Stimulated activated CD8-positive, alpha-beta memory T cell treated with anti-CD3 and anti-CD28 coated beads, Interleukin-12 subunit alpha, Interleukin-12 subunit beta, amount 100 ng/mL, for 24 hours (primary cell): ENCODE measurements at regions not wholly inside any gene's neighbourhood (a gene's known extent, or its start where the extent isn't known, plus 50 kb on each side); places are given as distances from the start of the nearest gene placed in this dataset.
"Not testable (repeated sequence)": the region's sequence is repeated elsewhere in the genome, so short reads cannot be mapped to it uniquely, and the experiment has no call there.

Experiments
- DNase-seq: peaks from one replicate; pipeline ENCODE4 v3.0.0-alpha.2; 2020; ENCODE audit errors: extremely low read depth

GRCh38 chr2:14064346-14064745 is 568.2 kb upstream of the LRATD1 start:
- DNase-seq, result no peak

- DNase-seq, result no peak
These were observed 560.2 kb upstream of the LRATD1 start for GRCh38 chr2:14072338-14072737.

- DNase-seq, result no peak
These were observed 557.8 kb upstream of the LRATD1 start for GRCh38 chr2:14074691-14075090.

GRCh38 chr2:14079576-14079975 is 552.9 kb upstream of the LRATD1 start:
- no peak for DNase-seq

- DNase-seq, result no peak
These were observed 551.0 kb upstream of the LRATD1 start for GRCh38 chr2:14081521-14081920.

GRCh38 chr2:14082640-14083039 is 549.9 kb upstream of the LRATD1 start:
- DNase-seq, result no peak

- DNase-seq, result no peak
These were observed 537.9 kb upstream of the LRATD1 start for GRCh38 chr2:14094592-14094991.

GRCh38 chr2:14099101-14099500 is 533.4 kb upstream of the LRATD1 start:
- DNase-seq, result not testable (repeated sequence)

GRCh38 chr2:14114275-14114674 is 518.2 kb upstream of the LRATD1 start:
- DNase-seq, result no peak

GRCh38 chr2:14120376-14120775 is 512.1 kb upstream of the LRATD1 start:
- DNase-seq, result no peak

- DNase-seq, result no peak
These were observed 508.9 kb upstream of the LRATD1 start for GRCh38 chr2:14123436-14124103.

- DNase-seq, result no peak
These were observed 506.8 kb upstream of the LRATD1 start for GRCh38 chr2:14125624-14126293.

GRCh38 chr2:14126846-14127245 is 505.7 kb upstream of the LRATD1 start:
- DNase-seq, result no peak

- DNase-seq, result no peak
These were observed 504.8 kb upstream of the LRATD1 start for GRCh38 chr2:14127765-14128164.

- no peak for DNase-seq
These were observed 500.1 kb upstream of the LRATD1 start for GRCh38 chr2:14132386-14132785.

GRCh38 chr2:14134771-14135170 is 497.7 kb upstream of the LRATD1 start:
- DNase-seq, result no peak

- no peak for DNase-seq
These were observed 496.5 kb upstream of the LRATD1 start for GRCh38 chr2:14136030-14136429.

- DNase-seq, result no peak
These were observed 494.9 kb upstream of the LRATD1 start for GRCh38 chr2:14137643-14138042.

GRCh38 chr2:14140009-14140550 is 492.4 kb upstream of the LRATD1 start:
- DNase-seq, result no peak

GRCh38 chr2:14143435-14143834 is 489.1 kb upstream of the LRATD1 start:
- DNase-seq, result no peak

- DNase-seq, result no peak
These were observed 484.3 kb upstream of the LRATD1 start for GRCh38 chr2:14148216-14148615.

- no peak for DNase-seq
These were observed 474.7 kb upstream of the LRATD1 start for GRCh38 chr2:14157816-14158215.

- DNase-seq, result no peak
These were observed 452.2 kb upstream of the LRATD1 start for GRCh38 chr2:14180333-14180732.
